ENCODE measurements at regions not wholly inside any gene's neighbourhood (a gene's known extent, or its start where the extent isn't known, plus 50 kb on each side); places are given as distances from the start of the nearest gene placed in this dataset.

- TF ChIP-seq POLR2AphosphoS5 (IDR thresholded peaks at IDR 0.05; ENCODE audit: borderline replicate concordance, low read depth, low read length) (no peak), EZH2 (IDR thresholded peaks at IDR 0.05) (no peak), FOXP2 (optimal IDR thresholded peaks at IDR 0.05; ENCODE audit: control extremely low read depth, extremely low read length, insufficient read depth) (no peak)
These were observed 256.1 kb upstream of the SOX9 start for GRCh38 chr17:71864755-71865154.
